GM10248 (cell line): ENCODE measurements at regions not wholly inside any gene's neighbourhood (a gene's known extent, or its start where the extent isn't known, plus 50 kb on each side); places are given as distances from the start of the nearest gene placed in this dataset.

ENCODE experiments used
- CTCF ChIA-PET: fragments of 300-600 bp; sonication (Branson Sonifier 250); formaldehyde crosslinking; extraction: SDS; loops from one replicate; lab custom pipeline; 2021; ENCODE audit warnings: antibody characterized with exemption; lab: Yijun Ruan, JAX
- POLR2A ChIA-PET: fragments of 350-650 bp; sonication (Branson Sonifier 250); formaldehyde crosslinking; extraction: SDS; loops from one replicate; lab custom pipeline; 2020; ENCODE audit warnings: antibody characterized with exemption; lab: Yijun Ruan, JAX
- DNase-seq: peaks from one replicate; pipeline ENCODE4 v3.0.0; 2012; ENCODE audit errors: extremely low spot score
- CTCF ChIP-seq: IDR thresholded peaks from 2 replicates; pipeline ENCODE4 v1.5.1; 2012; ENCODE audit warnings: mild to moderate bottlenecking, low read depth; ENCODE audit errors: extremely low read depth, missing control alignments, control extremely low read depth

GRCh38 chr18:39188278-39188677, 1622.7 kb upstream of the CELF4 start:
- no peak for DNase-seq
- TF ChIP-seq CTCF: no peak
- CTCF ChIA-PET: no interaction called here
- POLR2A ChIA-PET: no interaction called here

- ChIA-PET CTCF (interaction anchor here (1.2 kb wide), 1 partner anchor 13 kb away, joined by 3 read pairs; no protein-coding TSS in a partner anchor), POLR2A (no interaction called here)
- TF ChIP-seq CTCF: no peak
- DNase-seq: no peak
Observed at GRCh38 chr18:39186008-39186407, 1620.4 kb upstream of the CELF4 start.

GRCh38 chr18:39184176-39184575, 1618.6 kb upstream of the CELF4 start:
- no peak for DNase-seq
- no peak for TF ChIP-seq CTCF
- ChIA-PET POLR2A (no interaction called here), CTCF (no interaction called here)

- DNase-seq: no peak
- TF ChIP-seq CTCF: no peak
- ChIA-PET CTCF (no interaction called here), POLR2A (no interaction called here)
Observed at GRCh38 chr18:39178166-39178565, 1612.6 kb upstream of the CELF4 start.

GRCh38 chr18:39172695-39173421, 1607.3 kb upstream of the CELF4 start:
- no peak for DNase-seq

GRCh38 chr18:39168723-39169122, 1603.1 kb upstream of the CELF4 start:
- CTCF ChIA-PET: no interaction called here

More at GRCh38 chr18:39172695-39173421, 1607.3 kb upstream of the CELF4 start:
- no peak for TF ChIP-seq CTCF
- CTCF ChIA-PET: interaction anchor here (1.1 to 1.7 kb wide), 3 partner anchors 9 to 49 kb away, joined by 3 to 4 read pairs (median 3); no protein-coding TSS in a partner anchor
- POLR2A ChIA-PET: no interaction called here

More at GRCh38 chr18:39168723-39169122, 1603.1 kb upstream of the CELF4 start:
- POLR2A ChIA-PET: no interaction called here
- TF ChIP-seq CTCF: no peak
- DNase-seq: no peak
